HG02588 (cell line): ENCODE measurements at regions not wholly inside any gene's neighbourhood (a gene's known extent, or its start where the extent isn't known, plus 50 kb on each side); places are given as distances from the start of the nearest gene placed in this dataset.
"Not testable (repeated sequence)": the region's sequence is repeated elsewhere in the genome, so short reads cannot be mapped to it uniquely, and the experiment has no call there.

Experiments
- ATAC-seq: cut with Tn5 transposase; IDR thresholded peaks from one replicate; pipeline ENCODE4 v1.9.1; 2021; ENCODE audit warnings: mild to moderate bottlenecking, moderate library complexity; ENCODE audit not compliant: unreplicated experiment

GRCh38 chr5:152184266-152184665 lies 220.8 kb downstream of the NMUR2 start:
- no peak for ATAC-seq

- ATAC-seq, result no peak
These were observed 223.6 kb downstream of the NMUR2 start for GRCh38 chr5:152181461-152181860.

GRCh38 chr5:152178350-152178699 lies 226.8 kb downstream of the NMUR2 start:
- ATAC-seq, result no peak

GRCh38 chr5:152177626-152178349 lies 227.3 kb downstream of the NMUR2 start:
- no peak for ATAC-seq

- ATAC-seq, result no peak
These were observed 233.2 kb downstream of the NMUR2 start for GRCh38 chr5:152171888-152172287.

GRCh38 chr5:152170350-152170749 lies 234.7 kb downstream of the NMUR2 start:
- no peak for ATAC-seq

- no peak for ATAC-seq
These were observed 240.2 kb upstream of the GLRA1 start for GRCh38 chr5:152164860-152165259.

- not testable (repeated sequence) for ATAC-seq
These were observed 235.2 kb upstream of the GLRA1 start for GRCh38 chr5:152159894-152160293.

GRCh38 chr5:152154452-152154851 lies 229.8 kb upstream of the GLRA1 start:
- not testable (repeated sequence) for ATAC-seq

- no peak for ATAC-seq
These were observed 227.3 kb upstream of the GLRA1 start for GRCh38 chr5:152151940-152152339.

GRCh38 chr5:152151113-152151512 lies 226.5 kb upstream of the GLRA1 start:
- ATAC-seq, result no peak

GRCh38 chr5:152147286-152147685 lies 222.6 kb upstream of the GLRA1 start:
- ATAC-seq, result no peak

GRCh38 chr5:152146566-152146965 lies 221.9 kb upstream of the GLRA1 start:
- no peak for ATAC-seq

- ATAC-seq, result no peak
These were observed 219.9 kb upstream of the GLRA1 start for GRCh38 chr5:152144556-152144955.

- no peak for ATAC-seq
These were observed 219.4 kb upstream of the GLRA1 start for GRCh38 chr5:152144030-152144429.

GRCh38 chr5:152142840-152143469 lies 218.3 kb upstream of the GLRA1 start:
- peak; percentile 71 for ATAC-seq

GRCh38 chr5:152140347-152140746 lies 215.7 kb upstream of the GLRA1 start:
- ATAC-seq, result no peak

GRCh38 chr5:152137063-152137462 lies 212.4 kb upstream of the GLRA1 start:
- ATAC-seq, result no peak

- no peak for ATAC-seq
These were observed 211.7 kb upstream of the GLRA1 start for GRCh38 chr5:152136321-152136720.

GRCh38 chr5:152135827-152136226 lies 211.2 kb upstream of the GLRA1 start:
- no peak for ATAC-seq

GRCh38 chr5:152125661-152126205 lies 201.1 kb upstream of the GLRA1 start:
- no peak for ATAC-seq

GRCh38 chr5:152124409-152125041 lies 199.9 kb upstream of the GLRA1 start:
- no peak for ATAC-seq
